SKM-1 treated with dmso at 0.1 percent for 144 hours (cell line): ENCODE measurements at regions not wholly inside any gene's neighbourhood (a gene's known extent, or its start where the extent isn't known, plus 50 kb on each side); places are given as distances from the start of the nearest gene placed in this dataset.

ENCODE experiments used
- DNase-seq: peaks from one replicate; lab custom pipeline; 2025; ENCODE audit not compliant: unreplicated experiment; lab: John Stamatoyannopoulos, UW

DNA sequence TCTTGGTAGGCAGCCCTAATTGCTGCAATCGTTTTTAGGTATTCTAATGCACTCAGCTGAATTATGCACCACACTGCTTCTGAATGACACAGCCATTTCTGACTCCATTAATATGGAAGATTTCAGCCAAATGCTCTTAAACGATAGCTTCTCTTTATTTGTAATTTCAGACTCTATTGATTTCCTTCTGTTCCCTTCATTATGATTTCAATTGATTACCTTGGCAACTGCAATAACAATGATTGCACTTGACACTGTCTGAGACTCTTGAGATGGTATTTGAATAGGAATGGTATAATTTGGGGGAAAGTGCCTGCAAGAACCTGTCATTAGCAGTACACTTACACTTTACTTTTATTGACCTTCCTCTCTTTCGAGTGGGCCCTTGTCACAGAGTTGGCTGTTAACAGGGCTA, 296.1 kb upstream of the DMAC1 start:
- no peak for DNase-seq

DNA sequence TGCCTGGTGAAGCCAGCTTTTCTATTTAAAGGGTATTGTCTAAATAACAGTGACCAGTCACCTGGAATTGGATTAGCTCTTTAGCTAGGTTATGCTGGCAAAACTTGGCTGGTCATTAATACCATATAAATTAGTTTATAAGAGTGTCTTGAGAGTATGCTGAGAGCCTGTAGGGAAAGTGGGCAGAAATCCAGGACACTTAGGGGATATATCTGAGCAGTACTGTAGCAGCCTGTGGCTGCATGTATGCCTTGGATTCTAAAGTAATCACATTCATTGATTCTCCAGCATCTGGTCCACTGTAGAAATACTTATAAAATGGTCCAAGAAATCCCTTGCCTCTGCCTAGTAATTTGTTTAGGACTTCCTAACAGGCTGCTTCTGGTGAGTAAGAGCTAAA, 288.9 kb upstream of the DMAC1 start:
- DNase-seq: no peak

DNA sequence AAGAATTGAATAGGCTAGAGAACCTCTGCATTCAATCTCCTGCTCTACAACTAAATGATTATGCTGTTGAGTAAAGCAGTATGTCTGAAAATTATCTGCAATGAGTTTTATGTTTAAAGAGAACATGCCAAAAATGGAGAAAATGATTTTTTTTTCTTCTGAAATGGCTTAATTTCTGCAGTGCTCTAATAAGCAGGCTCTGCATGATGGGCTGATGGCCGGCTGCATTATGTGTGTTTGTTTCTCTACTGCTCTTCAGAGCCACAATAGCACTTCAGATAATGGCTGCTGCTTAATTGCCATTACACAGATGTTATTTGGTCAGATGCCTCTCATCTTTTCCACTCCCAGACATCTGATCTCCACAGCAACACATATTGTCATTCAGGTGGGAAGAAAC, 286.4 kb upstream of the DMAC1 start:
- DNase-seq: no peak

DNA sequence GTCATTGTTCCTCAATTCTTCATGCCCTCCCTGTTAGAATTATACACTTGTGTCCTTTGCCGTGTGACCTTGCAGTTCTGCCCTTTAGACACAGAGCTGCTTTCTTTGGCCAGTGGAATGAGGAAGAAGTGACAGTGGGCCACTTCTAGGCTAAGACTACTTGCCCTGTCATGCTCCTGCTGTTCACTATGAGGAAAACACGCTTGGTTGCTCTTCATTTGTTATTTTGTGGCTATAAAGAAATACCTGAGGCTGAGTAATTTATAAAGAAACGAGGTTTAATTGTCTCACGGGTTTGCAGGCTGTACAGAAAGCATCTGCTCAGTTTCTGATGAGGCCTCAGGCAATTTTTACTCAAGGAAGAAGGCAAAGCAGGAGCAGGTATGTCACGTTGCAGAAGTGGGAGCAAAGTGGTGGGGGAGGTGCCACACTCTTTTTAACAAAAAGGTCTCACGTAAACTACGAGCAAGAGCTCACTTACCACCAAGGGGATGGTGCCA, 279.1 kb upstream of the DMAC1 start:
- peak; percentile 55 for DNase-seq

DNA sequence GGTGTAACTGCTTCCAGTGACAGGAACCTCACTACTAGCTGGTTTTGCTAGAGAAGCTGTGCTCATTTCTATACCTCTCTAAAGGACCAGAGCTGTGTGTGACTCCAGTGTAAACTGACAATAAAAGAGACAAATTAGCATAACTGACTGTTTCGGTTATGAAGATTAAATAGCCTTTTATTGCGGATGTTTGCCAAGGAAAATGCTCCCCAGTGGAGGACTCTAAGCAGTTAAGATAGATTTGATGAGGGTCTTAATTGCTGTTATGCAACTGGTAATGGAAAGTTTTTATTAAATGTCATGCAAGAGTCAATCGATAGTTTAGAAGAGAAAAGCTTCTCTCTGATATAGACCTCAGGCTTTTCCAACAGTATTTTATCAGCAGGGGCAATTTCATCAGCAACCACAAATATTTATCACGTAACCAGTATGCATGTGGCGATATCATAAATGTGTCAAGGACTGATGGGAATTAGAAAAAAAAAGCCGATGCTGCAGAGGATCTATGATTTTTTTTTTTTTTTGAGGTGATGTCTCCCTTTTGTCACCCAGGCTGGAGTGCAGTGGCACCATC, 275.2 kb upstream of the DMAC1 start:
- DNase-seq: no peak

DNA sequence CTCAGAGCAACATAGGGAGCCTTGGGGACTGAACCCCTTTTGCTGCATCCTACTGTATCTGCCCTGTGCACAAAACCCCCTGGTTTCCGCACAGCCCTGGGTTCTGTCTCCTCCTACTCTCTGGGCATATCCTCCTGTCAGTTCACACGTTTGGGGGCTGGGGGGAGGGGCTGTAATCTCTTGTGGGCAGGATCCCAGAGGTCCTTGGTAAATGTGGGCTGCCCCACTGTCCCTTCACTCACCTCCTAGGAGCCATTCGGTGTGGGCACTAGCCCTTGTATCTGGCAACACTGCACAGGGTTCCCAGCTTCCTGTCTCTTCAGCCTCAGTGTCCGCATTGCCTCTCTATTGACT, 271.8 kb upstream of the DMAC1 start:
- DNase-seq: no peak

DNA sequence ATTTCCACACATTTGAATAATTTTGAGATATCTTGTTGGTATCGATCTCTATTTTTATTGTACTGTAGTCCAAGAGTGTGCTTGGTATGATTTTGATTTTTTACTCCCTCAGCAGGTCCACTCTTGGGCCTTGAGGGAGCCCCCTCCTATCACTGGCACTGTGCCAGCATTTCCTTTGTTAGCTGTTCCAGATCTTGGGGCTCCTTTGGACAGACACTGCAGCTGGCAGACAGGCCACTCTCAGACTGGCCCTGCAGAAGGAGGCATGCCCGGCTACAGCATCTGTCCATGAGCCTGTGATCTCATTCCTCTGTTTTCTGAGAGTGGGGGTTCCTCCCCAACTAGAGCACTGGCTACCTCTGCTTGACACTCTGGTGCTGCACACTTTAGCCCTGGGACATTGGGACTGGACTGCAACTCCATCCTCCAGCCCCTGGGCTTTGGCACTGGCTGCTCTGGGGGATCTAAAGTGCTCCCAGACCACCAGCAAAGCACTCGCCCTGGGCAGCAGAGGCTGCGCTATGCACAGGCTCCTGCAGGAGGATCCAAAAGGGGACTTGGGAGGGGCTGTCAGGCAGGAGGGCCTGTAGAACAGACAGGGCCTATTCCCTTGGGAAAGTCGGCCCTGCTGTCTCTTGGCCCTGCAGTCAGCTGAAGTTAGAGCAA, 271.3 kb upstream of the DMAC1 start:
- no peak for DNase-seq

DNA sequence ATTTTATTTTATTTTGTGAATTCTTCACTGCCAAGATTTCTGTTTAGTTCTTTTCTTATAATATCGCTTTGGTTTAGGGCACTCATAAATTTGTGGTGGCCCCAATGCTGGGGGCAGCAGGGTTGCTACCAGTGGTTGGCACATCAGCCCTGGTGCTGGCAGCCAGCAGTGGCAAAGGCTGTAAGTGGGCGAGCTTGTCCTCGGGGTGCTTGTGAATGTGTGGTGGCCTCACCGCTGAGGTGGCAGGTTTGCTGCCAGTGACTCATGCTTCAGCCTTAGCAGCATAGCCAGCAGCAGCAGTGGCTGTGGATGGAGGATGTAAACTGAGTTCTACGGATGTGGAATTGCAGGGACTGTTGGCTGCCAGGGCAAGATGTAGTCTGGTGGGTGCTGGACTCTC, 262.9 kb upstream of the DMAC1 start:
- no peak for DNase-seq

DNA sequence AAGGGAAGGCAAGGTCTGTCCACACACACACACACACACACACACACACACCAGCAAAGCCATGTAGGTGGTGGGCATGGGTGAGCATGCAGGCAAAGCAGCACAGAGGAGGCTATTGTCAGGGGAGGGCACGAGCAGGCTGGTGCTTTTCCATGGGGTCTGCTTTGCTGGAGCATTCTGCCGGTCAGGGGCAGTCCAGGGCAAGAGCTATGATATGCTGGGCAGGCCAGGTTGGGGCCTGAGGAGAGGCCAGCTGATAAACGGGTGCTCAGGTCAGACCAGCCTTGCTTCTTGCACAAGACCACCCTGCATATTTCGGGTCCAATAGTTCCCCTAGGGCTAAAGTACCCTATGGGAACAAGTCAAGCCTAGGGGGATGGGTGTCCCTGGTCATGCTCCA, 253.9 kb upstream of the DMAC1 start:
- no peak for DNase-seq

DNA sequence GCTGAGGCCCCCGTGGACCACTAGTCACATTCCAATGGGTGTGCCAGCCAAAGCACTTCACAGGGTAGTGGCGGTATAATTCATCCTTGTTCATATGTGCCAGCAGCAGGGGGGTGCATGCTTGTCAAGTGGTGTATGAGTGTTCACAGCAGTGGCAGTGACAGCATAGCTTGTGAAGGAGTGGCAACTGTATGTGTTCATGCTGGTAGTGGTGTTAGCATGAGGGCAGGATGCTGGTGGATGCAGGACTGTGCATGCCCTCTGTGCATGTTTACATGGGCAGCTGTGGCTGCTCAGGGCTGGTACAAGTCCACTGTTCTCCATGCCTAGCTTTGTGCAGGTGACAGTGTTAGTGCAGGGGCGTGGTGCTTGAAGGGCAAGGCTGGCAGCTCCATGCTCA, 253.4 kb upstream of the DMAC1 start:
- no peak for DNase-seq

DNA sequence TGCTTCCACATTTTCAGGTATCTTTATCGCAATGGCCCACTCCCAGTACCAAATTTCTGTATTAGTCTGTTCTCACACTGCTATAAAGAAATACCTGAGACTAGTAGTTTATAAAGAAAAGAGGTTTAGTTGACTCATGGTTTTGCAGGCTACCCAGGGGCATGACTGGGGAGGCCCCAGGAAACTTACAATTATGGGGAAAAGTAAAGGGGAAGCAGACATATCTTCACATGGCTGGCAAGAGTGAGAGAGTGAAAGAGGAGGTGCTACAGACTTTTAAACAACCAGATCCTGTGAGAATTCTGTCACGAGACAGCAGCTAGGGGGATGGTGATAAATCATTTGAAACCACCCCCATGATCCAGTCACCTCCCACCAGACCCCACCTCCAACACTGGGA, 238.2 kb upstream of the DMAC1 start:
- DNase-seq: no peak

DNA sequence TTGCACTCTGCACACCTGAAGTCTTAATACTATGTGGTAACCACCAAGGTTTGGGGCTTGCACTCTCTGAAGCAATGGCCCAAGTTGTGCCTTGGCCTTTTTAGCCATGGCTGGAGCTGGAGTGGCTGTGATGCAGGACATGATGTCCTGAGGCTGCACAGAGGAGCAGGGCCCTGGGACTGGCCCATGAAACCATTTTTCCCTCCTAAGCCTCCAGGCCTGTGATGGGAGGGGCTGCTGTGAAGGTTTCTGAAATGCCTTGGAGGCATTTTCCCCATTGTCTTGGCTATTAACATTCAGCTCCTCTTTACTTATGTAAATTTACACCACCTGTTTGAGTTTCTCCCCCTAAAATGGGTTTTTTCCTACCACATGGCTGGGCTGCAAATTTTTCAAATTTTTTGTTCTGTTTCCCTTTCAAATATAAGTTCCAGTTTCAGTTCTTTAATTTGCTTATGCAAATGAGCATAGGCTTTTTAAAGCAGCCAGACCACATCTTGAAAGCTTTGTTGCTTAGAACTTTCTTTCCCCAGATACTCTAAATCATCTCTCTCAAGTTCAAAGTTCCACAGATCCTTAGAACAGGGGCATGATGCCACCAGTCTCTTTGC, 237.4 kb upstream of the DMAC1 start:
- no peak for DNase-seq

DNA sequence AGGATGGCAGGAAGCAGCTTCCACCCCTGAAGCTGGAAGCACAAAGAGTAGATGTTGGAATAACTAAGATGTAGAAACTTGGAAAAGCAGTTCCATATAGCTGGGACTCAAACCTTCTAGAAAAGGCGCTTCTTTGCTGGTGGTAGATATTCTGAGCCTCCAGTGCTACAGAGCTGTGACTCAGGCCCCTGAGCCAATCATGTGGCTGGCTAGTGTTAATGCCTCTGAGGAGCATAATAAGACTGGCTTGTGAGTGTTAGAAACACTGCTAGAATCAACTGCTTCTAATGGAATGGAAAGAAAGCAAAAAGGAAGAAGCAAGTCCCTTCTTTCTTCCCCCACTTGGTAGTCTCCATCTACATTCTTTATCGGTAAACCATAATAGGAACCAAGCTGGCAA, 234.2 kb upstream of the DMAC1 start:
- no peak for DNase-seq

DNA sequence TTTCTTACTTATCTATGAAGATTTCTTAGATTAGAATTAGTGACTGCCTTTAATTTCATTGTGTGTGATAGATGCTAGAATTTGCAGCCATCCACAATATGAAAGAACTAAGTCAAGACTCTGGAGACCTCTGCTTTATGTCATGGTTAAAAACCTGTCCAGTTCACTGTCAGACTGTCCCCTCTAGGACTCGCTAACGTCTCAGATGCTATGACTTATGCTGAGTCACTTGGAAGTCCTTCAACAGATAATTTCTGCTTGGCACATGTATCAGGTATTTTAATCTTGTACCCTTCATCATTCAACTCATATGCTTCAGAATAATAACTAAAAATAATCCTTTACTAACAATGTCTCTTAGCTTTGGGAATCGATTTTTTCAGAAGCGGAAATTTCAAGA, 230.5 kb upstream of the DMAC1 start:
- DNase-seq: no peak

DNA sequence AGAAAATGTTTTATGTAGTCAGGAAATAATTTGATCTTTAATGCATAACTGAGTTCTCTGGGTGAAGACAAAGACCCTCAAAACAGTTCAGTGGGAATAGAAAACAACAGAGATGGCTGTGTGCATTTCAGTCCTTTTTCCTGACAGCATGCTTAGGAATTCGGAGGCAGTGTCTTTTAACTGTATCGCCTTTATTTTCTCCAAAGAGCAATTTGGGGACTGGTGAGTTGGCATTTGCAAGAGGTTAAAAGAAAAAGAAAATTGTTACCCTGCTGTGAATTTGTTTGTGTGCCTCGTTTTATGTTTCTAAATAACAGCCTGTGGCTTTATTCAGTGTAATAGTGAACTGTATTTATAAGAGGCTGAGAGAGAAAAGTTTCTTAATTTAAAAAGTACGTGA, 227.8 kb upstream of the DMAC1 start:
- no peak for DNase-seq

DNA sequence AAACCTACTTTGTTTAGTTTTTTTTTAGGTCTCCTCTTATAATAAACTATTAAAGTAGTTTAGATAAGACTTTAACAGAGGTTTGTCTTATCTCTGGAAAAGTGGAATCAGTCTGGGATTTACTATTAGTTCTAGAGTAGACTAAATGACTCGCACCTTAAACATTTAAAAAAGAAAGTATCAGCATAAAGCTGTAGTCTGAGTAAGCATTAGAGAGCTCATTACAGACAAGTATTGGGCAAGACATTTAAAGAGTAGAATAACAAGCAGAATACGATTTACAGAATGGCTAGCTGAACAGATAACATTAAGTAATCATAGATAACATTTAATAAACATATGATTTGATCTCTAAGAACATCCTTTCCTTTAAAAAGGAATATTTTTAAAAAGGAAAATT, 226.0 kb upstream of the DMAC1 start:
- DNase-seq: no peak

DNA sequence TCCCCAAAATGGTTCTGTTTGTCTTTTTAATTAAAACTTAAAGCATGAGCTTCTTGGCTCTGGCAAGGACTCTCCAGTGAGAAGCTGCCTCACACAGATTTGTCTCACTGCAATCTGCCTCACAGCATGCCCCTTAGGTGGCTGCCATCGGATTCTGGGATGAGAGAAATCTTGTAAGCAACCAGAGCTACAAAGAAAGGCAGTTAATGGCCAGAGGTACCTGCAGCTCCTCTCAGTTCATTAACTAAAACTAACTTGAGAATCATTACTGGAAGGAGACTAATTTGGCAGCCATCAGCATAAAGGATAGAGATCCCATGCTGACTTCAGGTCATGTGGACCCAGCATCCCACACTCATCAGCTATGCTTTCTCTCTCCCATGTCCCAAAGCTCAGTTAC, 220.6 kb upstream of the DMAC1 start:
- DNase-seq: no peak

DNA sequence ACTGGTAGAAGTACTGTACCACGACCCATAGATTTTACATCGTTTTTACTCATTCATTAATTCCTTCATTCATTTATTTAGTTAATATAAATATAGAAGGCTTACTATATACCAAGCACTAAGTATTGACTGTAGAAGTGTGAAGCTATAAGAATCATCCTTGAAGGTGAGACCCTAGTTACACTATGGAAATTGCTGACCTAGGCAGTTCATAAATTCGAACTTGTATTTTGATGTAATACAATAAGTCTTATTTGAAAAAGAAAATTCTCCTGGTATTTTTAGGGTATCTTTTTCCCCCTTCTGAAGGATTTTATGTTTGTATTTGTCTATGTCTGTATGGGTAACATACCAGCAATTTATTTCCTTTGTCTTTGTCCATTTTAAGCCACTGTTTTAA, 220.1 kb upstream of the DMAC1 start:
- no peak for DNase-seq

DNA sequence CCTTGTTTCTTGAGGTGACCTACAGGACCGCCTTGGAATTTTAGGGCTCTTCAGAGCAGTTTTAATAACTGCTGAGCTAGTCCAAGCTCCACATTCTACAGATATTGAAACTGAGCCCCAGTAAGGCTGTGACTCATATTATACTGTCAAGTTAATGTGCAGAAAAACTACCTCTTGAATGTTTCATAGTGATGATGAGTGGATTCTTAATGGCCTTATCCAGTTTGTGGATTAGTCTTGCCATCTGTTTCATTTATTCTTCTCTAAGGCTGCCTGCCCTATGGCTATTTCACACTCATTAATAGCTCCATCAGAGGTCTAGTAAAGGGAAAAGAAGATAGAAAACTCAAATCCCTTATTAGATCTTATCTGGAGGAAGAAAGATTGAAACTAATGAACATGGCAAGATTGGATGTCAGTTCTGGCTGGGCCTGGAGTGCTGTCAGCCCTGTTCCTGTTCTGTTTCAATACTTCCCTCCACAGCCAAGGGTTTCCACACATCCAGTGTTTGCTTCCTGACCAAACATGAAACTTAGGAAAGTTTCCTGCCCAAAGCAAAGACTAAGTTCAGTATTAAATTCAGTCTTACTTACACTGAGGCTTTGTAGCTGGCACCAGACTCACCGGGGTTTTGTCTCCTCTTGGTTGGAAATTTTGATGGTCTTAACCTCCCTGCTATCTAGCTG, 215.6 kb upstream of the DMAC1 start:
- no peak for DNase-seq

DNA sequence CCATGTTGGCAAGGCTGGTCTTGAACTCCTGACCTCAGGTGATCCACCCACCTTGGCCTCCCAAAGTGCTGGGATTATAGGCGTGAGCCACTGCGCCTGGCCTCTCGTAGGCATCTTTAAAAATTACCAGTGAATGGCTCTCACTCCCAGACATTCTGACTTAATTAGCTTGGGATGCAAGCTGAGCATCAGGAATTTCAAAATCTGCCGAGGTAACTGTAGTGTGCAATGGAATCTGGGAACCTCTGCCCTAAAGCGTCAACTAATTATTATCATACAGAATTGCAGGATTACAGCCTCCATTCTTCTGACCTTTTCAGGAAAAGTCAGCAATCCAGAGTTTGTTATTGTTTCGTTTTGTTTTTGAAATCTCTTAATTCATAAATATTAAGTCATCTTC, 213.4 kb upstream of the DMAC1 start:
- DNase-seq: no peak

DNA sequence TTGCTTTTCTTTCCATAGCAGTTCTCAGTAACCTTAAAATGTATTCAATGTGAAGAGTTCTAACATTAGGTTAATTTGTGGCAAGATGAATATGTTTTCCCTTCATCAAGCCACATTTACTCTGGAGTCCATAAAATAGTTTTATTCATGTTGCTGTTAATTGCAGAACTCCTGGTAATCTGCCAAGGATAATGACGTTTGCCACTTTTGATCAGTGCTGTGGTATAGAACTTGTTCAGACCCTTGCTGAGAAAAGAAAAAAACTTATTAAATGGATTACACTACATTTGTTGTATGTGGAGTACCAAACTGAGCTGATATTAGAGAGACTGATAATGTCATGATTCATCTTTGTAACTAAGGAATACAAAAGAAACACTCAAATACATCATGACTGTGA, 212.4 kb upstream of the DMAC1 start:
- no peak for DNase-seq

DNA sequence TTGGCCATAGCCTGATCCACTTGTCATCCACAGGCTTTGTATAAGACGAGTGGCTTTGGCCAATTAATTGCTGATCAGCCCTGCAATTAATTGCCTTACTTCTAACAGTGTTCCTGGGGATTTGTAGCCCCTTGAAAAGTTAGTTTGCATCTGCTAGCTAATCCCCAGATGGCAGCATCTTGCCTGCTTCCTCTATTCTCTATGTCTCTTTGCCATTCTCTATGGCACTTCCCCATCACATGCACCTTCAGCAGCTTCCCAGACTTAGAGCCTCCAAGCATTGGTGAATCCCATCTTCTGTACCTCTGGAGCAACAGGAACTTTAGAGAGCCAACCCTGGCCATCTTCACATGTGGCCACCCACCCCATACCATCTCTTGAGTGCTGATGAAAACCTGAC, 197.0 kb upstream of the DMAC1 start:
- DNase-seq: no peak
